Tibial artery (tissue), 4 donors: ENCODE measurements at regions not wholly inside any gene's neighbourhood (a gene's known extent, or its start where the extent isn't known, plus 50 kb on each side); places are given as distances from the start of the nearest gene placed in this dataset.

Experiments used
- DNase-seq, 2 donors: peaks; one replicate each; pipeline ENCODE4 v3.0.0-alpha.2; 2019
- H3K27ac ChIP-seq, 2 donors: fragments of 200-600 bp; sonication (generic) in 1 of 2; 1 replicate in 1 of 2; 2 replicates in 1 of 2; pipeline ENCODE4 v1.5.1; 2018 to 2019; ENCODE audit warnings: mild to moderate bottlenecking in 1 of 2
- H3K27me3 ChIP-seq, 2 donors: fragments of 200-600 bp; sonication (generic) in 1 of 2; one replicate each; pipeline versions ENCODE4 v1.5.1 to v1.6.0; 2016 to 2019
- H3K36me3 ChIP-seq, 3 donors: fragments of 200-600 bp; sonication (generic) in 2 of 3; one replicate each; pipeline ENCODE4 v1.5.1; 2016 to 2019; ENCODE audit warnings: mild to moderate bottlenecking in 2 of 3
- H3K4me1 ChIP-seq, 4 donors: fragments of 200-600 bp; sonication (generic) in 2 of 4; 1 replicate in 3 of 4; 2 replicates in 1 of 4; pipeline ENCODE4 v1.5.1; 2016 to 2019
- H3K4me3 ChIP-seq, 2 donors: fragments of 200-600 bp; sonication (generic) in 1 of 2; 1 replicate in 1 of 2; 2 replicates in 1 of 2; pipeline ENCODE4 v1.5.1; 2018 to 2019; ENCODE audit warnings: mild to moderate bottlenecking in 2 of 2
- H3K9me3 ChIP-seq, 3 donors: fragments of 200-600 bp; sonication (generic) in 1 of 3; one replicate each; pipeline ENCODE4 v1.5.1; 2016 to 2019
- intact Hi-C: fragments of 100-400 bp; cut with DNase I; formaldehyde crosslinking; loops from one replicate; pipeline ENCODE4 v1.15.0; 2023; ENCODE audit warnings: low total_unique reads
- TF ChIP-seq, protein P1 (sequence below), 2 experiments: fragments of 200-600 bp in 1 of 2; fragments of 450-650 bp in 1 of 2; IDR thresholded peaks; one replicate each; pipeline ENCODE4 v1.5.1; 2017 to 2019; ENCODE audit warnings: antibody characterized with exemption in 2 of 2, mild to moderate bottlenecking in 1 of 2, moderate library complexity in 1 of 2

DNA sequence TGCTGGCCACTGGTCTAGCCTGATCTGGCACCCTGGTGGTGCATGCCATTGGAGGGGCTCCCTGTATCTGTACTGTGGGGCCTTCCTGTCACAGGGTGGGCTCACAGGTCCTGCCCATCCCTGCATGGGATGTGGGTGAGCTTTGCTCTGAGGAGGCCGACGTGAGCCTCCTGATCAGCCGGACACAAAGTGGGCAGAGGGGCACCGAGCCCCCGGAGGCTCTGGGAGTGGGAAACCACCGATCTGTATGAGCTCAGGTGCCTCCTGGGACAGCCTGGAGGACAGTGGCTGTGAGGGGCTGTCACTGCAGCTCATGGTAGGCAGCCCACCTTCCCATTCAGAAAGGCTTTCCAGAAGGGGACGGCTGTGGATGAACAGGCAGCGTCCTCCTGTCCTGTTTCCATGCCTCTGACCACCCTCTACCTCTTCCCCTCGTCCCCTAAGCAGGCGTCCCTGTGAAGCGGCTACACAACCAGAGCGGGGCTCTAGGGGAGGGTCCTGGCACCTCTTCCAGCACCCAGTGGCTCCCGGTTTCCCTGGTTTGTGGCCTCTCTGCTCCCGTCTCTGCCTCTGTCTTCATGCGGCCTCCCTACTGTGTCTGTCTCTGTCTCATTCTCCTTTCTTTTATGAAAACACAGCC, 112.5 kb upstream of the OTOS start:
- intact Hi-C loops, result no loop called here
- no peaks in the 10 kb centered on the region for H3K36me3 ChIP-seq
- TF ChIP-seq, protein P1, sequence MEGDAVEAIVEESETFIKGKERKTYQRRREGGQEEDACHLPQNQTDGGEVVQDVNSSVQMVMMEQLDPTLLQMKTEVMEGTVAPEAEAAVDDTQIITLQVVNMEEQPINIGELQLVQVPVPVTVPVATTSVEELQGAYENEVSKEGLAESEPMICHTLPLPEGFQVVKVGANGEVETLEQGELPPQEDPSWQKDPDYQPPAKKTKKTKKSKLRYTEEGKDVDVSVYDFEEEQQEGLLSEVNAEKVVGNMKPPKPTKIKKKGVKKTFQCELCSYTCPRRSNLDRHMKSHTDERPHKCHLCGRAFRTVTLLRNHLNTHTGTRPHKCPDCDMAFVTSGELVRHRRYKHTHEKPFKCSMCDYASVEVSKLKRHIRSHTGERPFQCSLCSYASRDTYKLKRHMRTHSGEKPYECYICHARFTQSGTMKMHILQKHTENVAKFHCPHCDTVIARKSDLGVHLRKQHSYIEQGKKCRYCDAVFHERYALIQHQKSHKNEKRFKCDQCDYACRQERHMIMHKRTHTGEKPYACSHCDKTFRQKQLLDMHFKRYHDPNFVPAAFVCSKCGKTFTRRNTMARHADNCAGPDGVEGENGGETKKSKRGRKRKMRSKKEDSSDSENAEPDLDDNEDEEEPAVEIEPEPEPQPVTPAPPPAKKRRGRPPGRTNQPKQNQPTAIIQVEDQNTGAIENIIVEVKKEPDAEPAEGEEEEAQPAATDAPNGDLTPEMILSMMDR (IDR thresholded peaks at IDR 0.05), result no peak
- peak overlapping the region; percentile 90 to 97 for H3K27ac ChIP-seq
- peaks cover 0 to 43% (median 33%) of the 10 kb centered on the region in 4 donors for H3K4me1 ChIP-seq
- H3K4me3 ChIP-seq, result no peak overlapping the region
- no peaks in the 10 kb centered on the region for H3K27me3 ChIP-seq
- H3K9me3 ChIP-seq, result no peaks in the 10 kb centered on the region
- DNase-seq, result no peak

DNA sequence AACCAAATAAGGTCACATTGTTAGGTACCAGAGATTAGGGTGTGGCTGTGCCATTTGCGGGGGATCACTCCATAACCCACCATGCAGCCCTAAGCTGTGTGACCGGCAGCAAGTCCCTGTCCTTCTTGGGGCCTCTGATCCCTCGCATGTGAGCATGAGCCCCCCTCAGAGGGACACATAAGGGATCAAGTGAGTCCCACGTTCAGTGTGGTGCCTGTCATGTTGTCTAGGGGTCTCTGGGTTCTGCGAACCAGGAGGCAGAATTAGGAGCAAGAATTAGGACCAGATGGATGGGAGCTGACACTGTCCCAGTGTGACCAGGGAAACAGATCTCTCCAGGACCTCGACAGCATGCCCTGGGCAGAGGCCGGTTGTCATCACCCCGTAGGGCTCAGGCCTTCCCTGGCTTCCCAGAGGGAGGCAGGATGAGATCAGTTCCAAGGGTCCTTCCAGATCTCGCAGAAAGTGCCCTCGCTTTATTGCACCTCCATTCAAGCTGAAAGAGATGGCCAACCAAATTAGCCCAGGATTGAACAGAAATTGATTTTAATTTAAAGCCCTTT, 113.2 kb upstream of the OTOS start:
- Histone ChIP-seq H3K9me3 (no peaks in the 10 kb centered on the region), H3K27ac (peak overlapping the region; percentile 90 to 97), H3K4me3 (no peak overlapping the region), H3K27me3 (no peaks in the 10 kb centered on the region), H3K36me3 (no peaks in the 10 kb centered on the region), H3K4me1 (peaks cover 0 to 45% (median 39%) of the 10 kb centered on the region in 4 donors)
- no peak for DNase-seq
- TF ChIP-seq, protein P1 (IDR thresholded peaks at IDR 0.05), result no peak
- intact Hi-C loops, result no loop called here

DNA sequence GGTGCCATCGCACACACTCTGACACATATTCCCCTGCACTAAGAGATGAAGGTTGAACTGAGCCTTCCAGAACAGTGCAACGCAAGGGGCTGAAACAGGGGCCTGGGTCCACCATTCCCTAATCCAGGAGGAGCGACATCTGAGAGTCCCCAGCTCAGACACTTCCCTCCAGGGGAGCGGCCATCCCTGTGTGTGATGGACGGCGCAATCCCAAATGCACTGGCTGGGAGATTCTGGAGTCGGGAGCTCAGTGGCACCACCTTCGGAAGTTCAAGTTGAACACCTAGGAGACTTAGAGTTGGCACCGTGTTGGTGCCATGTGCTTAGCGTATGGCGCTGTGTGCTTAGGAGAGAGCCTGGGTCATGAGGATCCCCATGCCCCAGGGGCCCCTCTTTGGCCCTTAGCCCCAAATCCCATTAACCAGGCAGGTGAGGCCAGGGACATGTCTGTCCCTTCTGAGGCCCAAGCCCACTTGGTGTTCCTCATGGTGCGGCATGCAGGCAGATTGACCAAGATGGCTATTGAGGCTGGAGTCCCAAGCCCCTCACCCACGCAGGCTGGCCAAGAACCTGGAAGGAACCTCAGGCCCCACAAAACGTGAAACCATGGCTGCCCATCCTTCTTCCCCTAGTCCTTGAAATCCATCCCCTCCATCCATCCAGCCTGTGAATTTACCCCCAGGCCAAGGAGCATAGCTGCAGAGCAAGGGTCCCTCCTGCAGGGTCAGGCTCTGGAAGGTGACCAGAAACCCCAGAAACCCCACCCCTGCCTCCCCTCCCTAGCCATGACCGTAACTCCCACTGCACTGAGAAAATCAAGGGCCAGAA, 114.1 kb upstream of the OTOS start:
- no peaks in the 10 kb centered on the region for H3K27me3 ChIP-seq
- H3K4me1 ChIP-seq, result peaks cover under 1 to 54% (median 44%) of the 10 kb centered on the region in 4 donors
- no peak overlapping the region for H3K4me3 ChIP-seq
- H3K27ac ChIP-seq, result peak overlapping the region in 1 of 2 donors; percentile 97
- intact Hi-C loops, result no loop called here
- H3K9me3 ChIP-seq, result no peaks in the 10 kb centered on the region
- TF ChIP-seq, protein P1 (IDR thresholded peaks at IDR 0.05), result no peak
- no peaks in the 10 kb centered on the region for H3K36me3 ChIP-seq
- no peak for DNase-seq

DNA sequence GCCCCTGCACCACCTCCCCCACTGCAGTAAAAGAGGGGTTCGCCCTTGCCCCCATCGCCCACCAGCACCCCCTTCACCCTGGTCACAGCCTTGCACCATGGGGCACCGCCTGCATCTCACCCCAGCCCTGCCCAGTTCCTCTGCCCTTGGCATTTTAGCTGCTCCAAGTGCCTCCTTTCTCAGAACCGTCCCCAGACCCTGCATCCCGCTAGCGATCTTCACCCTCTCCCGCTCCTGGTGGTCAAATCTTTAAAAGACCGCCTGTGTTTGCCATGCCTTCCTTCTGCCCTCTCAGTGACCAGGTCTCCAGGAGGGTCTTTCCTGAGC, 114.7 kb upstream of the OTOS start:
- Histone ChIP-seq H3K27me3 (no peaks in the 10 kb centered on the region), H3K36me3 (no peaks in the 10 kb centered on the region), H3K4me1 (peaks cover 5 to 54% (median 47%) of the 10 kb centered on the region in 4 donors), H3K27ac (no peak overlapping the region), H3K9me3 (no peaks in the 10 kb centered on the region), H3K4me3 (no peak overlapping the region)
- intact Hi-C loops, result no loop called here
- no peak for DNase-seq
- TF ChIP-seq, protein P1 (IDR thresholded peaks at IDR 0.05), result no peak

DNA sequence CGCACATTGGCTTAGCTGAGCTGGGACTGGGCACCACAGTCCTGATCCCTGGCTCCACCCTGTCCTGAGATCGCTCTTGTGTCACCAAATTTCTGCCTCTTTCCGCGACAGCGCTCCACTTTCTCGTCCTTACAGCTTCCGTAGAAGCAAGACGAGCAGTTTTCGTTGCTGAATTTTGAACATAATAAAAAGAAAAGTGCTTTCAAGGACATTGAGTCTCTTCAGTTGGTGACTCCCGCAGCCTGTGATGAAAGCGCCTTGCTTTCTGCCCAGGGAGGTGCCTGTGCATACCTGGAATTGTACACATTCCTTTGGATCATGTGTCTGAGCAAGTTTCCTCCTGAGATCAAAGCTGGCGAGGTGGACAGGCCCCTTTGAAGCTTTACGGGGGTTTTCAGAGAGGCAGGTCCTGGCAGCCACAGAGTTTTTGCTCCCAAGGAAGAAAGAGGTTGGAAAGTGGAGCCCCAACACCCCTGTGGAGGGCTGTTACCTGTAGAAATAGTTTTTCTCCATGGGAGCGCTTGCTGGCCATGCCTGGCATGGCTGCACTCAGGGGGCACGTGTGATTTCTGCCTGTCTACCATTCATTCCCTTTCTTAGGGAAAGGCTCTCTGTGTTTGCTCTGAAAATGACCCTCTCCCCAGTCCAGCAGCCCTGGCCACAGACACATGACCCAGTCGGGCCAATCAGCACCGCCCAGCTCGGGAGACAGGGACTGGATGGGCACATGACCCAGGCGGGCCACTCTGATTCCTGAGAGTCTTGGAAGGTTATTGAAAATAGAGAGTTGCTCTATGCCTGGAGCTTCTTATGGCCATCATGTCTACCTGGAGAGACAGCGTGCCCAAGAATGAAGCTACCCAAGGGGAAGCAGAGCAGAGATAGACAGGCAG, 115.6 kb upstream of the OTOS start:
- intact Hi-C loops, result no loop called here
- Histone ChIP-seq H3K27ac (no peak overlapping the region), H3K36me3 (no peaks in the 10 kb centered on the region), H3K9me3 (no peaks in the 10 kb centered on the region), H3K4me1 (peaks cover 5 to 51% (median 42%) of the 10 kb centered on the region in 4 donors), H3K4me3 (no peak overlapping the region), H3K27me3 (no peaks in the 10 kb centered on the region)
- no peak for DNase-seq
- TF ChIP-seq, protein P1 (IDR thresholded peaks at IDR 0.05), result no peak
